ENCODE measurements at regions not wholly inside any gene's neighbourhood (a gene's known extent, or its start where the extent isn't known, plus 50 kb on each side); places are given as distances from the start of the nearest gene placed in this dataset.

DNA sequence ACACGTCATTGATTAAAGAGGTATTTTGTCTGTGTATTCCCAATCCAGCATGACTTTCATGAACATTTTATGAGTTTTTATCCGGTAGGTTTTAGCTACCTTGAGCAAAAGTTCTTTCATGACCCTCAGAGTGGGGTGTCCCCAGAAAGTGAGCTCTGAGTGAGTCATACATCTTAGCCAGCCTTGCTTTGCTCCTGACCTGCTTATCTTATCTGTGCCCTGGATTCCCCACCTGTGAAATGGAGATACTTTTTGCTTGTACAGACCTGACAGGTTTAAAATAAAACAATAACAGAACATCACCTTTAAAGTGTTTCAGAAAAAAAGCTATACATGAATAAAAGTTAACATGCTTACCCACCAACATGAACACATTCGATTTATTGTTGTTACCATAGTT lies 202.8 kb upstream of the SOX5 start:
- TF ChIP-seq FOXK2 (IDR thresholded peaks at IDR 0.05) (no peak), BHLHE40 (IDR thresholded peaks at IDR 0.05; ENCODE audit: borderline replicate concordance) (no peak), TARDBP (IDR thresholded peaks at IDR 0.05) (no peak), FOXA1 (IDR thresholded peaks at IDR 0.05) (no peak), NFRKB (IDR thresholded peaks at IDR 0.05) (no peak), L3MBTL2 (conservative IDR thresholded peaks at IDR 0.05) (no peak), FOXM1 (IDR thresholded peaks at IDR 0.05; ENCODE audit: borderline replicate concordance) (no peak), ELF4 (IDR thresholded peaks at IDR 0.05) (no peak), SUZ12 (IDR thresholded peaks at IDR 0.05) (no peak), ZNF384 (IDR thresholded peaks at IDR 0.05) (no peak), ARNT (IDR thresholded peaks at IDR 0.05) (no peak)
